BLaER1 (cell line): ENCODE measurements at regions not wholly inside any gene's neighbourhood (a gene's known extent, or its start where the extent isn't known, plus 50 kb on each side); places are given as distances from the start of the nearest gene placed in this dataset.

Source experiments
- H3K27ac ChIP-seq: shearing (Covaris generic); formaldehyde crosslinking; 2 replicates; pipeline ENCODE4 v1.8.1; 2022
- H3K27me3 ChIP-seq: shearing (Covaris generic); formaldehyde crosslinking; 2 replicates; pipeline ENCODE4 v1.8.1; 2022
- H3K36me3 ChIP-seq: shearing (Covaris generic); formaldehyde crosslinking; 2 replicates; pipeline ENCODE4 v1.8.1; 2022
- H3K4me1 ChIP-seq: shearing (Covaris generic); formaldehyde crosslinking; 2 replicates; pipeline ENCODE4 v1.8.1; 2022
- H3K4me2 ChIP-seq: shearing (Covaris generic); formaldehyde crosslinking; 2 replicates; pipeline ENCODE4 v1.8.1; 2022
- H3K4me3 ChIP-seq: shearing (Covaris generic); formaldehyde crosslinking; 2 replicates; pipeline ENCODE4 v1.8.1; 2022
- H3K9ac ChIP-seq: shearing (Covaris generic); formaldehyde crosslinking; 2 replicates; pipeline ENCODE4 v1.8.1; 2022
- H3K9me3 ChIP-seq: shearing (Covaris generic); formaldehyde crosslinking; 2 replicates; pipeline ENCODE4 v1.8.1; 2022
- H4K20me1 ChIP-seq: shearing (Covaris generic); formaldehyde crosslinking; 2 replicates; pipeline ENCODE4 v1.8.1; 2022
- Cebpa-rat ChIP-seq: shearing (Covaris generic); IDR thresholded peaks from 2 replicates; pipeline ENCODE4 v1.8.1; 2022

GRCh38 chr13:77386046-77386445, 59.2 kb upstream of the MYCBP2 start:
- TF ChIP-seq Cebpa-rat: no peak
- no peak overlapping the region for H3K4me3 ChIP-seq
- H4K20me1 ChIP-seq: no peaks in the 10 kb centered on the region
- no peak overlapping the region for H3K9ac ChIP-seq
- H3K36me3 ChIP-seq: no peaks in the 10 kb centered on the region
- no peaks in the 10 kb centered on the region for H3K27me3 ChIP-seq
- peaks cover 5% of the 10 kb centered on the region; the same call in 1 of the 2 replicates for H3K9me3 ChIP-seq
- peaks cover 36% of the 10 kb centered on the region for H3K4me1 ChIP-seq
- H3K27ac ChIP-seq: no peak overlapping the region
- H3K4me2 ChIP-seq: no peak overlapping the region

GRCh38 chr13:77384999-77385398, 58.1 kb upstream of the MYCBP2 start:
- Histone ChIP-seq H3K9me3 (peaks cover 5% of the 10 kb centered on the region; the same call in 1 of the 2 replicates), H4K20me1 (no peaks in the 10 kb centered on the region), H3K4me2 (no peak overlapping the region), H3K36me3 (no peaks in the 10 kb centered on the region), H3K9ac (no peak overlapping the region), H3K4me3 (no peak overlapping the region), H3K4me1 (peaks cover 29% of the 10 kb centered on the region), H3K27ac (no peak overlapping the region), H3K27me3 (no peaks in the 10 kb centered on the region)
- TF ChIP-seq Cebpa-rat: no peak

- Histone ChIP-seq H3K4me2 (no peak overlapping the region), H3K27me3 (no peaks in the 10 kb centered on the region), H3K36me3 (no peaks in the 10 kb centered on the region), H3K9me3 (peaks cover 5% of the 10 kb centered on the region; the same call in 1 of the 2 replicates), H3K4me1 (peaks cover 18% of the 10 kb centered on the region), H4K20me1 (no peaks in the 10 kb centered on the region), H3K27ac (no peak overlapping the region), H3K9ac (no peak overlapping the region), H3K4me3 (no peak overlapping the region)
- TF ChIP-seq Cebpa-rat: no peak
These were observed 56.2 kb upstream of the MYCBP2 start for GRCh38 chr13:77383097-77383496.

GRCh38 chr13:77381059-77381458, 54.2 kb upstream of the MYCBP2 start:
- TF ChIP-seq Cebpa-rat: no peak
- Histone ChIP-seq H3K27ac (no peak overlapping the region), H3K27me3 (no peaks in the 10 kb centered on the region), H3K4me3 (no peak overlapping the region), H3K4me1 (peaks cover 17% of the 10 kb centered on the region), H3K36me3 (no peaks in the 10 kb centered on the region), H3K9me3 (peaks cover 3% of the 10 kb centered on the region; the same call in 1 of the 2 replicates), H3K4me2 (no peak overlapping the region), H4K20me1 (no peaks in the 10 kb centered on the region), H3K9ac (no peak overlapping the region)

GRCh38 chr13:77379508-77379907, 52.6 kb upstream of the MYCBP2 start:
- Histone ChIP-seq H3K27ac (no peak overlapping the region), H3K9ac (no peak overlapping the region), H3K4me2 (no peak overlapping the region), H3K4me1 (peaks cover 17% of the 10 kb centered on the region), H3K4me3 (no peak overlapping the region), H4K20me1 (no peaks in the 10 kb centered on the region), H3K36me3 (no peaks in the 10 kb centered on the region), H3K9me3 (no peaks in the 10 kb centered on the region; the same call in 1 of the 2 replicates), H3K27me3 (no peaks in the 10 kb centered on the region)
- no peak for TF ChIP-seq Cebpa-rat

GRCh38 chr13:77378662-77379061, 51.8 kb upstream of the MYCBP2 start:
- Histone ChIP-seq H3K4me2 (no peak overlapping the region), H3K36me3 (no peaks in the 10 kb centered on the region), H3K9ac (no peak overlapping the region), H4K20me1 (no peaks in the 10 kb centered on the region), H3K27me3 (no peaks in the 10 kb centered on the region), H3K4me3 (no peak overlapping the region), H3K4me1 (peaks cover 17% of the 10 kb centered on the region), H3K27ac (no peak overlapping the region), H3K9me3 (no peaks in the 10 kb centered on the region; the same call in 1 of the 2 replicates)
- no peak for TF ChIP-seq Cebpa-rat

GRCh38 chr13:77377016-77377415, 50.1 kb upstream of the MYCBP2 start:
- Histone ChIP-seq H3K4me2 (peak overlapping the region; percentile 76), H3K27ac (peak overlapping the region; percentile 12; the same call in 1 of the 2 replicates), H3K4me3 (0 out of 2 replicates have a peak overlapping the region, but pooled peaks have one; percentile 17), H3K27me3 (no peaks in the 10 kb centered on the region), H4K20me1 (no peaks in the 10 kb centered on the region), H3K4me1 (peaks cover 17% of the 10 kb centered on the region), H3K9me3 (no peaks in the 10 kb centered on the region; the same call in 1 of the 2 replicates), H3K9ac (no peak overlapping the region), H3K36me3 (no peaks in the 10 kb centered on the region)
- no peak for TF ChIP-seq Cebpa-rat
